H1 (cell line): ENCODE measurements at regions not wholly inside any gene's neighbourhood (a gene's known extent, or its start where the extent isn't known, plus 50 kb on each side); places are given as distances from the start of the nearest gene placed in this dataset.

Experiments
- CTCF ChIA-PET: fragments of 300-600 bp; sonication (Branson Sonifier 250); formaldehyde crosslinking; loops from one replicate; lab custom pipeline; 2021; ENCODE audit not compliant: partially characterized antibody; lab: Charles Lee
- POLR2A ChIA-PET: fragments of 300-600 bp; sonication (Branson Sonifier 250); formaldehyde crosslinking; loops from one replicate; lab custom pipeline; 2021; ENCODE audit warnings: inconsistent platforms; ENCODE audit not compliant: partially characterized antibody; lab: Charles Lee
- DNase-seq, 2 experiments: peaks; one replicate each; pipeline versions ENCODE4 v3.0.0 to v3.0.0-alpha.2; 2010 to 2022; ENCODE audit warnings: low spot score in 2 of 2, low read depth in 1 of 2, mixed read lengths in 1 of 2
- FAIRE-seq: peaks from 2 replicates; lab custom pipeline; 2011; peaks lifted over from hg19 to GRCh38; lab: Jason Lieb, UNC
- H2AFZ ChIP-seq: 2 replicates; pipeline ENCODE4 v1.8.1; 2012; ENCODE audit warnings: low read length, inconsistent platforms
- H2AK5ac ChIP-seq: 2 replicates; pipeline ENCODE4 v1.6.1; 2013; ENCODE audit warnings: low read depth, low read length
- H2BK120ac ChIP-seq: replicated peaks from 2 replicates; pipeline ENCODE3; 2013; ENCODE audit warnings: low read depth, low read length, inconsistent platforms
- H2BK12ac ChIP-seq: 2 replicates; pipeline ENCODE4 v1.6.1; 2013; ENCODE audit warnings: low read depth, low read length
- H2BK15ac ChIP-seq: 2 replicates; pipeline ENCODE4 v1.6.1; 2013; ENCODE audit warnings: low read length
- H2BK20ac ChIP-seq: 2 replicates; pipeline ENCODE4 v1.6.1; 2013; ENCODE audit warnings: low read length
- H2BK5ac ChIP-seq: 2 replicates; pipeline ENCODE4 v1.6.1; 2013; ENCODE audit warnings: low read depth, low read length
- H3K14ac ChIP-seq: 2 replicates; pipeline ENCODE4 v1.6.1; 2013; ENCODE audit warnings: inconsistent platforms; ENCODE audit not compliant: insufficient read length
- H3K18ac ChIP-seq: 2 replicates; pipeline ENCODE4 v1.6.1; 2013; ENCODE audit warnings: low read length; ENCODE audit errors: extremely low read depth
- H3K23ac ChIP-seq: 2 replicates; pipeline ENCODE4 v1.6.1; 2013; ENCODE audit warnings: inconsistent platforms; ENCODE audit not compliant: insufficient read length
- H3K23me2 ChIP-seq: 2 replicates; pipeline ENCODE4 v1.6.1; 2013; ENCODE audit warnings: low read depth, low read length
- H3K27ac ChIP-seq: 2 replicates; pipeline ENCODE4 v1.6.1; 2011; ENCODE audit warnings: low read depth, low read length, inconsistent platforms
- H3K27me3 ChIP-seq, 4 experiments: replicated peaks in 1 of 4; 1 replicate in 1 of 4; 2 replicates in 3 of 4; pipeline versions ENCODE4 v1.6.1 to v1.8.1; 2011 to 2013; ENCODE audit warnings: low read length in 3 of 4, mild to moderate bottlenecking in 3 of 4, inconsistent platforms in 2 of 4, mixed read lengths in 2 of 4, moderate library complexity in 1 of 4; ENCODE audit not compliant: control insufficient read depth in 3 of 4, insufficient read depth in 3 of 4; ENCODE audit errors: extremely low read depth in 1 of 4
- H3K36me3 ChIP-seq, 4 experiments: 2 replicates each; pipeline versions ENCODE4 v1.6.1 to v1.8.1; 2011 to 2013; ENCODE audit warnings: mild to moderate bottlenecking in 4 of 4, low read length in 3 of 4, moderate library complexity in 2 of 4, control low read depth in 1 of 4, inconsistent platforms in 1 of 4; ENCODE audit not compliant: insufficient read depth in 4 of 4, control insufficient read depth in 2 of 4
- H3K4ac ChIP-seq: replicated peaks from 2 replicates; pipeline ENCODE3; 2013; ENCODE audit warnings: low read length, low read depth, mixed read lengths, inconsistent platforms; ENCODE audit not compliant: insufficient read length
- H3K4me1 ChIP-seq, 4 experiments: replicated peaks in 1 of 4; 1 replicate in 1 of 4; 2 replicates in 3 of 4; pipeline versions ENCODE4 v1.6.1 to v1.8.1; 2011 to 2013; ENCODE audit warnings: low read length in 3 of 4, inconsistent platforms in 2 of 4, mixed read lengths in 1 of 4; ENCODE audit not compliant: insufficient read depth in 4 of 4, control insufficient read depth in 3 of 4
- H3K4me2 ChIP-seq, 2 experiments: 2 replicates each; pipeline versions ENCODE4 v1.6.1 to v1.8.1; 2011 to 2013; ENCODE audit warnings: low read depth in 2 of 2, low read length in 2 of 2, control low read depth in 1 of 2, inconsistent platforms in 1 of 2, mild to moderate bottlenecking in 1 of 2; ENCODE audit not compliant: insufficient read depth in 1 of 2
- H3K4me3 ChIP-seq, 4 experiments: fragments of 200-600, 300-600 bp in 1 of 4; sonication (generic), shearing (Covaris generic), sonication (Bioruptor Twin) in 1 of 4; 2 replicates each; pipeline versions ENCODE4 v1.5.1 to v1.8.1; 2011 to 2016; ENCODE audit warnings: low read length in 4 of 4, low read depth in 3 of 4, control low read depth in 2 of 4, inconsistent platforms in 2 of 4, mild to moderate bottlenecking in 2 of 4, mixed read lengths in 1 of 4, moderate library complexity in 1 of 4; ENCODE audit not compliant: insufficient read depth in 2 of 4; ENCODE audit errors: extremely low read depth in 1 of 4
- H3K56ac ChIP-seq: replicated peaks from 2 replicates; pipeline ENCODE3; 2013; ENCODE audit warnings: low read depth, mild to moderate bottlenecking, mixed read lengths, low read length, inconsistent platforms; ENCODE audit not compliant: insufficient read length
- H3K79me1 ChIP-seq: 2 replicates; pipeline ENCODE4 v1.6.1; 2013; ENCODE audit warnings: low read depth, low read length, control low read depth
- H3K79me2 ChIP-seq, 2 experiments: 2 replicates each; pipeline versions ENCODE4 v1.6.1 to v1.8.1; 2012 to 2013; ENCODE audit warnings: low read length in 2 of 2, mild to moderate bottlenecking in 2 of 2, inconsistent platforms in 1 of 2; ENCODE audit not compliant: insufficient read depth in 2 of 2, control insufficient read depth in 1 of 2
- H3K9ac ChIP-seq, 4 experiments: replicated peaks in 1 of 4; 1 replicate in 1 of 4; 2 replicates in 3 of 4; pipeline versions ENCODE4 v1.6.1 to v1.8.1; 2011 to 2013; ENCODE audit warnings: low read depth in 3 of 4, low read length in 3 of 4, control low read depth in 2 of 4, mild to moderate bottlenecking in 2 of 4, moderate library complexity in 2 of 4, inconsistent platforms in 1 of 4; ENCODE audit errors: extremely low read depth in 1 of 4
- H3K9me3 ChIP-seq, 2 experiments: 2 replicates each; pipeline versions ENCODE4 v1.6.1 to v1.8.1; 2012 to 2013; ENCODE audit warnings: mild to moderate bottlenecking in 2 of 2, moderate library complexity in 2 of 2, control low read depth in 1 of 2, inconsistent platforms in 1 of 2, low read depth in 1 of 2, low read length in 1 of 2, mixed read lengths in 1 of 2; ENCODE audit not compliant: insufficient read depth in 2 of 2
- H4K20me1 ChIP-seq, 2 experiments: replicated peaks in 1 of 2; 2 replicates each; pipeline versions ENCODE3 to v1.8.1; 2011 to 2013; ENCODE audit warnings: inconsistent platforms in 2 of 2, low read length in 2 of 2, mild to moderate bottlenecking in 1 of 2; ENCODE audit not compliant: insufficient read depth in 2 of 2, control insufficient read depth in 1 of 2
- H4K5ac ChIP-seq: 2 replicates; pipeline ENCODE4 v1.6.1; 2013; ENCODE audit warnings: low read length, low read depth, mixed read lengths, inconsistent platforms; ENCODE audit not compliant: insufficient read length
- H4K8ac ChIP-seq: 2 replicates; pipeline ENCODE4 v1.8.0; 2013; ENCODE audit warnings: mild to moderate bottlenecking, moderate library complexity, low read length, inconsistent platforms; ENCODE audit not compliant: insufficient read depth; ENCODE audit errors: extremely low read depth
- H4K91ac ChIP-seq: replicated peaks from 2 replicates; pipeline ENCODE3; 2013; ENCODE audit warnings: low read length, mixed read lengths, inconsistent platforms; ENCODE audit not compliant: insufficient read length
- ATF3 ChIP-seq: IDR thresholded peaks from 2 replicates; pipeline ENCODE4 v1.6.1; 2011; ENCODE audit warnings: low read depth, mild to moderate bottlenecking, low read length; ENCODE audit not compliant: insufficient read depth
- BCL11A ChIP-seq, 2 experiments: IDR thresholded peaks; one replicate each; pipeline ENCODE4 v1.6.1; 2011; ENCODE audit warnings: low read depth in 2 of 2, low read length in 2 of 2, mild to moderate bottlenecking in 2 of 2
- CBX8 ChIP-seq: fragments of 300-800, 300-1000 bp; sonication (generic); IDR thresholded peaks from 2 replicates; pipeline ENCODE4 v1.7.1; 2016; ENCODE audit warnings: low read depth, low read length, borderline replicate concordance
- CEBPB ChIP-seq: IDR thresholded peaks from 2 replicates; pipeline ENCODE4 v1.6.1; 2012; ENCODE audit warnings: low read depth, low read length
- CHD2 ChIP-seq: IDR thresholded peaks from 2 replicates; pipeline ENCODE4 v1.6.1; 2012; ENCODE audit warnings: low read length, improper control_type of control experiment
- CREB1 ChIP-seq: IDR thresholded peaks from 2 replicates; pipeline ENCODE4 v1.6.1; 2012; ENCODE audit warnings: inconsistent platforms
- GABPA ChIP-seq: IDR thresholded peaks from 2 replicates; pipeline ENCODE4 v1.6.1; 2011; ENCODE audit warnings: mild to moderate bottlenecking, low read length, moderate library complexity, borderline replicate concordance; ENCODE audit not compliant: insufficient read depth
- GTF2F1 ChIP-seq: IDR thresholded peaks from 2 replicates; pipeline ENCODE4 v1.6.1; 2012; ENCODE audit warnings: low read depth, low read length, improper control_type of control experiment, borderline replicate concordance
- HDAC2 ChIP-seq, 2 experiments: fragments of 300-600 bp in 1 of 2; sonication (generic) in 1 of 2; IDR thresholded peaks; 2 replicates each; pipeline ENCODE4 v1.6.1; 2011 to 2012; ENCODE audit warnings: low read depth in 2 of 2, low read length in 2 of 2, mild to moderate bottlenecking in 2 of 2, moderate library complexity in 2 of 2, borderline replicate concordance in 1 of 2, inconsistent platforms in 1 of 2
- SAP30 ChIP-seq: fragments of 300-600 bp; sonication (generic); IDR thresholded peaks from 2 replicates; pipeline ENCODE4 v1.7.1; 2012; ENCODE audit warnings: low read length, moderate library complexity, mild to moderate bottlenecking, inconsistent platforms; ENCODE audit not compliant: insufficient read depth, insufficient replicate concordance
- SIN3A ChIP-seq, 2 experiments: IDR thresholded peaks in 1 of 2; conservative IDR thresholded peaks in 1 of 2; 2 replicates each; pipeline ENCODE4 v1.6.1; 2011 to 2012; ENCODE audit warnings: low read length in 2 of 2, improper control_type of control experiment in 1 of 2, low read depth in 1 of 2, mild to moderate bottlenecking in 1 of 2
- SP1 ChIP-seq: IDR thresholded peaks from 2 replicates; pipeline ENCODE4 v1.6.1; 2011; ENCODE audit warnings: low read depth, low read length
- USF2 ChIP-seq: IDR thresholded peaks from 2 replicates; pipeline ENCODE4 v1.6.1; 2011; ENCODE audit warnings: low read length, improper control_type of control experiment
- WGBS, 2 experiments: shearing (Covaris generic) in 1 of 2; methylation state at CpG; one replicate each; pipeline versions ENCODE4 v1.1.6 to v1.1.7; 2013 to 2015; ENCODE audit warnings: low lambda C conversion rate in 2 of 2, mixed read lengths in 2 of 2, inconsistent platforms in 1 of 2, low coverage in 1 of 2, missing lambda C conversion rate in 1 of 2; ENCODE audit not compliant: insufficient replicate concordance in 2 of 2, insufficient coverage in 1 of 2, insufficient read length in 1 of 2; ENCODE audit errors: extremely low coverage in 1 of 2, missing lambda C conversion rate in 1 of 2; 5-methylcytosine and 5-hydroxymethylcytosine counted together

GRCh38 chr18:10138719-10139118 is 224.9 kb downstream of the VAPA start:
- Histone ChIP-seq H4K91ac (no peak overlapping the region), H2BK12ac (no peak overlapping the region), H3K18ac (no peak overlapping the region), H3K14ac (no peak overlapping the region), H2BK120ac (no peak overlapping the region), H4K5ac (no peak overlapping the region), H4K20me1 (no peaks in the 10 kb centered on the region), H3K4me3 (no peak overlapping the region), H3K56ac (no peak overlapping the region), H4K8ac (no peak overlapping the region), H3K9me3 (no peaks in the 10 kb centered on the region), H3K79me1 (no peaks in the 10 kb centered on the region), H2BK15ac (no peak overlapping the region), H2BK20ac (no peak overlapping the region), H2AK5ac (no peak overlapping the region), H3K36me3 (no peaks in the 10 kb centered on the region), H3K23me2 (no peaks in the 10 kb centered on the region; the same call in 1 of the 2 replicates), H3K27ac (no peak overlapping the region), H3K79me2 (no peaks in the 10 kb centered on the region), H3K23ac (no peak overlapping the region), H3K4me1 (peaks cover 2 to 14% (median 9%) of the 10 kb centered on the region in 4 experiments; a peak in 5 of 7 replicates), H3K4ac (no peak overlapping the region), H2BK5ac (no peak overlapping the region), H3K27me3 (no peaks in the 10 kb centered on the region), H2AFZ (no peak overlapping the region), H3K4me2 (no peak overlapping the region), H3K9ac (no peak overlapping the region)
- DNase-seq (no peak), FAIRE-seq (no peak)
- POLR2A ChIA-PET = no interaction called here
- CTCF ChIA-PET = interaction anchor here (0.6 to 1.0 kb wide), 3 partner anchors 27 to 525 kb away, joined by 3 read pairs; no protein-coding TSS in a partner anchor
- 97% methylated on average over 3 of the region's 3 CpGs; no CpG with 5 or more reads in 1 of the 2 experiments for WGBS, 2 experiments
- no peak for TF ChIP-seq CREB1
- TF ChIP-seq SIN3A (conservative IDR thresholded peaks at IDR 0.05 in 1 of 2, IDR thresholded peaks at IDR 0.05 in 1 of 2; ENCODE audit: low read depth in 1 of 2, low read length in 2 of 2) = no peak
- no peak for TF ChIP-seq GTF2F1
- no peak for TF ChIP-seq USF2
- no peak for TF ChIP-seq GABPA
- no peak for TF ChIP-seq ATF3
- TF ChIP-seq CBX8 = no peak
- no peak for TF ChIP-seq CHD2
- TF ChIP-seq SAP30 = no peak
- TF ChIP-seq HDAC2 (IDR thresholded peaks at IDR 0.05; ENCODE audit: borderline replicate concordance in 1 of 2, low read depth in 2 of 2, low read length in 2 of 2) = no peak
- TF ChIP-seq SP1 = no peak
- TF ChIP-seq BCL11A (IDR thresholded peaks at IDR 0.05; ENCODE audit: low read depth in 2 of 2, low read length in 2 of 2) = no peak
- no peak for TF ChIP-seq CEBPB
